ENCODE measurements at regions not wholly inside any gene's neighbourhood (a gene's known extent, or its start where the extent isn't known, plus 50 kb on each side); places are given as distances from the start of the nearest gene placed in this dataset.

DNA sequence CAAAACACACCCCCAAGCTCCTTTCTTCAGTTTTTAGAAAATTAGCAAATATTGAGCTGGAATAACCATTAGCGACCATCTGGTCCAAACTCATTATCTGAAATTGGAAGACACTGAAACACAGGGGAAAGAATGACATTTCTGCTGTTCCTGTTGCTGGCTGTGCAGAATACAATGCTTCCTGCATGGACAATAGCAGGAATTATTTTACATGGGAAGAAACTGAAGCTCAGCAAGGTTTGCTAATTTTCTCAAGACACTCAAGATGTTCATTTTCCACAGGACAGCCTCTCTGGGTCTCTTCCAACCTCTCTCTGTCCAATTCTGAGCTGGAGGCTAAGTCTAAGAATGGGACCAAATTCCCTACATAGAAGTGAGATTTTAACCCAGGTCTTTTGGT, 81.9 kb upstream of the TNS3 start:
- no peaks in the 10 kb centered on the region for H3K27me3 ChIP-seq (ENCODE audit: control insufficient read depth, insufficient read depth, low read length)
- H3K27ac ChIP-seq (ENCODE audit: insufficient read depth, low read length) = no peak overlapping the region
- H2AFZ ChIP-seq (ENCODE audit: low read length) = no peak overlapping the region
- H3K79me2 ChIP-seq (ENCODE audit: control insufficient read depth, insufficient read depth, low read length) = no peaks in the 10 kb centered on the region
- DNase-seq (ENCODE audit: low read depth in 2 of 2) = no peak
- H4K20me1 ChIP-seq (ENCODE audit: control insufficient read depth, extremely low read depth, insufficient read depth, low read length) = no peaks in the 10 kb centered on the region
- TF ChIP-seq EZH2 (IDR thresholded peaks at IDR 0.05; ENCODE audit: low read length, missing control alignments) = no peak
- TF ChIP-seq, protein P1, sequence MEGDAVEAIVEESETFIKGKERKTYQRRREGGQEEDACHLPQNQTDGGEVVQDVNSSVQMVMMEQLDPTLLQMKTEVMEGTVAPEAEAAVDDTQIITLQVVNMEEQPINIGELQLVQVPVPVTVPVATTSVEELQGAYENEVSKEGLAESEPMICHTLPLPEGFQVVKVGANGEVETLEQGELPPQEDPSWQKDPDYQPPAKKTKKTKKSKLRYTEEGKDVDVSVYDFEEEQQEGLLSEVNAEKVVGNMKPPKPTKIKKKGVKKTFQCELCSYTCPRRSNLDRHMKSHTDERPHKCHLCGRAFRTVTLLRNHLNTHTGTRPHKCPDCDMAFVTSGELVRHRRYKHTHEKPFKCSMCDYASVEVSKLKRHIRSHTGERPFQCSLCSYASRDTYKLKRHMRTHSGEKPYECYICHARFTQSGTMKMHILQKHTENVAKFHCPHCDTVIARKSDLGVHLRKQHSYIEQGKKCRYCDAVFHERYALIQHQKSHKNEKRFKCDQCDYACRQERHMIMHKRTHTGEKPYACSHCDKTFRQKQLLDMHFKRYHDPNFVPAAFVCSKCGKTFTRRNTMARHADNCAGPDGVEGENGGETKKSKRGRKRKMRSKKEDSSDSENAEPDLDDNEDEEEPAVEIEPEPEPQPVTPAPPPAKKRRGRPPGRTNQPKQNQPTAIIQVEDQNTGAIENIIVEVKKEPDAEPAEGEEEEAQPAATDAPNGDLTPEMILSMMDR (conservative IDR thresholded peaks at IDR 0.05 in 1 of 2, IDR thresholded peaks at IDR 0.05 in 1 of 2; ENCODE audit: low read depth in 1 of 2, low read length in 2 of 2) = no peak
- no peak overlapping the region for H3K4me3 ChIP-seq (replicated peaks in 1 of 4; ENCODE audit: control extremely low read depth in 1 of 4, insufficient read depth in 1 of 4, low read depth in 3 of 4, low read length in 4 of 4)
- no peak overlapping the region for H3K9ac ChIP-seq (ENCODE audit: insufficient read depth, low read length)
- no peak overlapping the region for H3K4me2 ChIP-seq (ENCODE audit: extremely low read depth, insufficient read depth, low read length)
- H3K4me1 ChIP-seq (ENCODE audit: control insufficient read depth, extremely low read depth, insufficient read depth, low read length) = peaks cover 2% of the 10 kb centered on the region
- H3K9me3 ChIP-seq (ENCODE audit: control insufficient read depth, insufficient read depth, low read depth, low read length) = no peaks in the 10 kb centered on the region
- no peaks in the 10 kb centered on the region for H3K36me3 ChIP-seq (ENCODE audit: control insufficient read depth, insufficient read depth, low read length)

DNA sequence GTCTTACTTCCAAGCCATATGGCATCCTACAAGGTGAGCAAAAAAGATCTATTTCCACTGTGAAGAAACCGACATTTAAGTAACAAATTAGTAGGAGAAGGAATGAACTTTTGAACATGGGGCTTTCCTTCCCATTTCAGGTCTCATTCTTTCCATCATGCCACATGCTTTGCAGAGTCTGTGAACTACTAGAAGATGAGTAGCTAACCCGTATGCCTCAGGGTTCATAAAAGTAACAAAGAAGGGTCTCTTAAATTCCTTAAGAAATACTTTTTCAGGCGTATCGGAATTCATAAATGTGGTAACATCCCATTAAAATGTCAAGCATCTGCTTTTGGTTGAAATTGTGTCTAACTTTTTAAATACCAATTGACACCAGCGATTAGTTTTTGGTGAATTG, 81.3 kb upstream of the TNS3 start:
- Histone ChIP-seq H3K27ac (ENCODE audit: insufficient read depth, low read length) (no peak overlapping the region), H3K9me3 (ENCODE audit: control insufficient read depth, insufficient read depth, low read depth, low read length) (no peaks in the 10 kb centered on the region)
- TF ChIP-seq, protein P1 (conservative IDR thresholded peaks at IDR 0.05 in 1 of 2, IDR thresholded peaks at IDR 0.05 in 1 of 2; ENCODE audit: low read depth in 1 of 2, low read length in 2 of 2) = no peak
- TF ChIP-seq EZH2 (IDR thresholded peaks at IDR 0.05; ENCODE audit: low read length, missing control alignments) = no peak

DNA sequence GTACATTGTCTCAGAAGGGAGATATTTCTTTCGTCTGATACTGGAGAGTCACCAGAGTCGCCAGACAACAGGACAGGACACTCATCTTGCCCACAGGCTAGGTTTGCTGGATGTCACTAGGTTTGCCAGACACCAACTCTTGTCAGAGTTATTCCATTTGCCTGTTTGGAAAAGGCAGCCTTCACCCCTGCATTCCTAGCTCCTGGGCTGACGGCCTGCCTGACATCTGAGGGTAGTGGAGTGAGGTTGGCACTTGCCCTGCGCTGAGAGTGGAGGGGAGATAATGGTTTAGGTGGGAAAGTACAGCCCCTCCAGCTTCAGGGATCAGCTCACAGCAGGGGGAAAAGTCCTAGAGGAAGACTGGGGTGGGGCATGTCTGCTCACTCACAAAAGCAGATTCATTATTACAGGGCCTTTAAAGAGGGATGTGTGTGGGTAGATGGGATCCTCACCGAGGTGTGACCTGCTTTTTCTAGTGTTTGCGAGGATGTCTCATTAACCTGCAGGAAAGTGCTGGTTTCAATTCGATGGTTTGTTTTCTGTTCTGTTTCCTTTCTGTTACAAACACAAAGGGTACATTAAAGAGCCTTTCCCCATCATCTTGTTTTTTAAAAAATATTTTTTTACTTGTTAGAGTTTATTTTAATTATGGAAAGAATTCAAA, 79.3 kb upstream of the TNS3 start:
- Histone ChIP-seq H3K36me3 (ENCODE audit: control insufficient read depth, insufficient read depth, low read length) (no peaks in the 10 kb centered on the region), H3K27me3 (ENCODE audit: control insufficient read depth, insufficient read depth, low read length) (no peaks in the 10 kb centered on the region), H4K20me1 (ENCODE audit: control insufficient read depth, extremely low read depth, insufficient read depth, low read length) (no peaks in the 10 kb centered on the region), H3K27ac (ENCODE audit: insufficient read depth, low read length) (no peak overlapping the region), H3K4me1 (ENCODE audit: control insufficient read depth, extremely low read depth, insufficient read depth, low read length) (no peaks in the 10 kb centered on the region), H3K9me3 (ENCODE audit: control insufficient read depth, insufficient read depth, low read depth, low read length) (no peaks in the 10 kb centered on the region), H3K4me3 (replicated peaks in 1 of 4; ENCODE audit: control extremely low read depth in 1 of 4, insufficient read depth in 1 of 4, low read depth in 3 of 4, low read length in 4 of 4) (no peak overlapping the region), H3K4me2 (ENCODE audit: extremely low read depth, insufficient read depth, low read length) (no peak overlapping the region), H2AFZ (ENCODE audit: low read length) (no peak overlapping the region), H3K79me2 (ENCODE audit: control insufficient read depth, insufficient read depth, low read length) (no peaks in the 10 kb centered on the region), H3K9ac (ENCODE audit: insufficient read depth, low read length) (no peak overlapping the region)
- TF ChIP-seq, protein P1 (conservative IDR thresholded peaks at IDR 0.05 in 1 of 2, IDR thresholded peaks at IDR 0.05 in 1 of 2; ENCODE audit: low read depth in 1 of 2, low read length in 2 of 2) = no peak
- no peak for TF ChIP-seq EZH2 (IDR thresholded peaks at IDR 0.05; ENCODE audit: low read length, missing control alignments)
- DNase-seq (ENCODE audit: low read depth in 2 of 2) = no peak

More for the DNA sequence above, 81.3 kb upstream of the TNS3 start:
- H3K27me3 ChIP-seq (ENCODE audit: control insufficient read depth, insufficient read depth, low read length) = no peaks in the 10 kb centered on the region
- H3K4me2 ChIP-seq (ENCODE audit: extremely low read depth, insufficient read depth, low read length) = no peak overlapping the region
- no peak overlapping the region for H3K9ac ChIP-seq (ENCODE audit: insufficient read depth, low read length)
- no peaks in the 10 kb centered on the region for H3K36me3 ChIP-seq (ENCODE audit: control insufficient read depth, insufficient read depth, low read length)
- no peak for DNase-seq (ENCODE audit: low read depth in 2 of 2)
- no peaks in the 10 kb centered on the region for H3K79me2 ChIP-seq (ENCODE audit: control insufficient read depth, insufficient read depth, low read length)
- no peak overlapping the region for H2AFZ ChIP-seq (ENCODE audit: low read length)
- H3K4me3 ChIP-seq (replicated peaks in 1 of 4; ENCODE audit: control extremely low read depth in 1 of 4, insufficient read depth in 1 of 4, low read depth in 3 of 4, low read length in 4 of 4) = no peak overlapping the region
- H3K4me1 ChIP-seq (ENCODE audit: control insufficient read depth, extremely low read depth, insufficient read depth, low read length) = peaks cover 2% of the 10 kb centered on the region
- no peaks in the 10 kb centered on the region for H4K20me1 ChIP-seq (ENCODE audit: control insufficient read depth, extremely low read depth, insufficient read depth, low read length)

All from fibroblast of lung (primary cell).